ENCODE measurements at regions not wholly inside any gene's neighbourhood (a gene's known extent, or its start where the extent isn't known, plus 50 kb on each side); places are given as distances from the start of the nearest gene placed in this dataset.
A peak's percentile ranks its signal among the peaks of the same experiment; 100 is the strongest.
"Not testable (repeated sequence)": the region's sequence is repeated elsewhere in the genome, so short reads cannot be mapped to it uniquely, and the experiment has no call there.

DNA sequence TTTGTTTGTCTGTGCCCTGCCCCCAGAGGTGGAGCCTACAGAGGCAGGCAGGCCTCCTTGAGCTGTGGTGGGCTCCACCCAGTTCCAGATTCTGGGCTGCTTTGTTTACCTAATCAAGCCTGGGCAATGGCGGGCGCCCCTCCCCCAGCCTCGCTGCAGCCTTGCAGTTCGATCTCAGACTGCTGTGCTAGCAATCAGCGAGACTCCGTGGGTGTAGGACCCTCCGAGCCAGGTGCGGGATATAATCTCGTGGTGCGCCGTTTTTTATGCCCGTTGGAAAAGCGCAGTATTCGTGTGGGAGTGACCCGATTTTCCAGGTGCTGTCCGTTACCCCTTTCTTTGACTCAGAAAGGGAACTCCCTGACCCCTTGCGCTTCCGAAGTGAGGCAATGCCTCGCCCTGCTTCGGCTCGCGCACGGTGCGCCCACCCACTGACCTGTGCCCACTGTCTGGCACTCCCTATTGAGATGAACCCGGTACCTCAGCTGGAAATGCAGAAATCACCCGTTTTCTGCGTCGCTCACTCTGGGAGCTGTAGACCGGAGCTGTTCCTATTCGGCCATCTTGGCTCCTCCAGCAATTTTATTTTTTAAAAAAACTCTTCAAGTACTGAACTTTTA is 958.5 kb upstream of the SEMA6A start:
- in situ Hi-C loops (cut with HindIII; ENCODE audit: low pct_ligation_motif_present, low pct_unique_long_range_greater_than_20kb, low sequenced_read_pairs); DNase-seq: not testable (repeated sequence)

DNA sequence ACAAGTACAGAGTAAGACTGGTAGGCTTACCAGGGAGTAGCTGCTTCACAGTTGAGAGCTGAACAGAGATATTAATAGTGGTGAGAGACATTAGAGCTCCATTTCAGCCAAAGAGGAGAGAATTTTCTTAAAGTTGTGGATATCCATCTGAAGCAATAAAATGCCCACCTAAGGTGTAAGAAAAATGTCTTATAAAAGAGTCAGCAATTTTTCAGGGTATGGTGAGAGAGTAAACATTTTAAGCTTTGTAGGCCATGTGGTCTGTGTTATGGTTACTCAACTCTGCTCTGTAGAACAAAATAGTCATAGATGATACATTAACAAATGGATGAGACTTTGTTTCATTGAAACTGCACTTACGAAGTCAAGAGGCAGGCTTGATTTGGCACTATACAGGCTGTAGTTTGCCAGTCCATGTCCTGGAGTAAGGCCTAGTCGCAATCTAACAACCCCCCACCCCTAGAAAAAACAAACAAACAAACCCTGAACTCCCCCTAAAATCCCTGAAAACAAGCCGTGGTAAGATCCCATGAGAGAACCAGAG is 945.4 kb upstream of the SEMA6A start:
- in situ Hi-C loops (cut with HindIII; ENCODE audit: low pct_ligation_motif_present, low pct_unique_long_range_greater_than_20kb, low sequenced_read_pairs) = no loop called here
- no peak for DNase-seq

DNA sequence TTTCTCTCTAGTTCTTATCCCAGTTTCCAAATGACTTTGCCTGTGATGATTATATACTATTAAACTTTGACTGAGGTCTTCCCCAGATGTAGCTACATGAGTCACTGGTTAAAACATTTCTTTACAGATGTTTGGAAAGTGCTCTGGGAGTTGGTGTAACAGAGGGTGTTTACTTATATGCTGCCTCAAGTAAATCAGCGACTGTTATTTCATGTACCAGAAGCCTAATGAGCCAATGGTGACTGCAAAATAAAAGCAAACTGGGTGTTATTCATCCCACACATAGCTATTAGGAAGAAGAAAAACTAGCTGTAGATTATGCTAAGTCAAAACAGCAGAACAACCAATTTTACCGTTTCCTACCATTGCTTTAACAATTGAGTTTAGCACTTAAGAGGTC is 929.7 kb upstream of the SEMA6A start:
- no peak for DNase-seq
- in situ Hi-C loops (cut with HindIII; ENCODE audit: low pct_ligation_motif_present, low pct_unique_long_range_greater_than_20kb, low sequenced_read_pairs) = no loop called here

DNA sequence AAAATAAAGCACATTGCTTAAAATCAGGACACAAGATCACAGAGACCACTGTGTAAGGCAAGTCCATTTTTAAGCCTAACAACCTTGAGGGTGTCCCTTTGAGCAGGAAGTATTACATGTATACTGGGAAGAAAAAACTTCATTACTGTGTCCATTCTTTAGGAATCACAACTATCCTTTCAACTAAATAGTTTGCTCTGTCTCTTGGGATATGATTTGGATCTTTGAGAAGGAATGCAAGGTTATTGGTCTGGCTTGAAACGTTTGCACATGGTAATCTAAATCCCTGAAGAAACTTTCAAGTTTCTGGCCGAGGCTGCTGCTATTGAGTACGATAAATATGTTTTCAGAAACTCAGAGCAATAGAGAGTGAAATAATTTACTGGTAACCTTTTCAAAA is 923.0 kb upstream of the SEMA6A start:
- in situ Hi-C loops (cut with HindIII; ENCODE audit: low pct_ligation_motif_present, low pct_unique_long_range_greater_than_20kb, low sequenced_read_pairs) = no loop called here
- no peak for DNase-seq

DNA sequence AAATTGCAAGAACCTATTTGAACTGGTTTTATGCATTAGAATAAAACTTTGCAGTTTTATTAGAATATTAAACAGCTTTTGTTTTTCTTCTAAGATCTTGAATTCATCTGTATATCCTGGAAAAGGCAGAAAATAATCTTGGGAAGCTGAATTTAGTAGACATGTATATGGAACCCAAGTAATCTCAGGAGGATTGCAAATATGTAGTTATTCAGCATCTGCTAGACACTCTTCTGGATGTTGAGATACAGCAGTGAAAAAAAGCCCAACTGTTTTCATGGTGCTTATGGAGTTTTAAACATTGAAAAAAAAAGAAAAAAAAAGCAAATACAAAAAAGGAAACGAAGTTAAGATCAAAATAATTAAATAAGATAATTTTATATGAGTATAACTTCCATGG is 922.2 kb upstream of the SEMA6A start:
- DNase-seq = no peak
- in situ Hi-C loops (cut with HindIII; ENCODE audit: low pct_ligation_motif_present, low pct_unique_long_range_greater_than_20kb, low sequenced_read_pairs) = no loop called here

DNA sequence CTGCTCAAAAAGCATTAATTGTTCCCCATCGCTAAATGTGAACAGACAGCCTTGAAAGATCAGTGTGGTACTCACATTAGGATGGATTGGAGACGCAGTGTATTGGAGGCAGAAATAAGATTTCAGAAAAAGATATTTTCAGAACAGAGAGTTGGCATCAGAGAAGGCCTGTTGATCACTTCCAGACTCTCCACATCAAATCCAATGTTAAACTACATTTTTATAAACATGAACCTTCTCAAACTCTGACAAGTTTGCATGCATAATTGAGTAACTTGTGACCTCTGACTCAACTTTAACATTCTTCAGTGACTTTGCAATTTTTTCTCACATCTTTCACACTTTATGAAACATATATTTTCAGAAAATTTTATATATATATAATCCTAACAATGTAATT is 919.6 kb upstream of the SEMA6A start:
- in situ Hi-C loops (cut with HindIII; ENCODE audit: low pct_ligation_motif_present, low pct_unique_long_range_greater_than_20kb, low sequenced_read_pairs) = no loop called here
- DNase-seq = no peak

DNA sequence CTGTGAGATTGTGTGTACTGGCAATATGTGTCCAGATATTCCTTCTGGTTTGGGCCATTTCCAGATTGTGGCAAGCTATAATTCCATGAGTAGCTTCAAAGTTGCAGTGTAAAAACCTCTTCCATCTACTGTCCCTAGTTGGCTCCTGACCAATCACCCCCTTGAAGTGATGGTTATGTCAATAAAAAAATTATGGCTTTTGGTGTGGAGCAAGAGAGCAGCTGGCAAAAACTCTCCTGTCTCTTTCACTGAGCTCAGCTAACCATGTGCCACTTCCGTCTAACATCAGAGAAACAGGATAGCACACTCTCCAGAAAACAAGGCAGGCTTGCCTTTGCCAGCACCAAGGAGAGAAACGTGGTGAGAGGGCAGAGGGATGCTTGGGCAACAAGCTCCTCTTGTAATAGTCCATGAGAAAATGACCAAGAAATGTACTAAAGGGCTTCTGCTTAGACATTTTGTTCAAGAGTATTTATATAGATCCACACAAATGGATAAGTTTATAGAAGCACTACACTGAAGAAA is 914.4 kb upstream of the SEMA6A start:
- in situ Hi-C loops (cut with HindIII; ENCODE audit: low pct_ligation_motif_present, low pct_unique_long_range_greater_than_20kb, low sequenced_read_pairs) = no loop called here
- DNase-seq = no peak

DNA sequence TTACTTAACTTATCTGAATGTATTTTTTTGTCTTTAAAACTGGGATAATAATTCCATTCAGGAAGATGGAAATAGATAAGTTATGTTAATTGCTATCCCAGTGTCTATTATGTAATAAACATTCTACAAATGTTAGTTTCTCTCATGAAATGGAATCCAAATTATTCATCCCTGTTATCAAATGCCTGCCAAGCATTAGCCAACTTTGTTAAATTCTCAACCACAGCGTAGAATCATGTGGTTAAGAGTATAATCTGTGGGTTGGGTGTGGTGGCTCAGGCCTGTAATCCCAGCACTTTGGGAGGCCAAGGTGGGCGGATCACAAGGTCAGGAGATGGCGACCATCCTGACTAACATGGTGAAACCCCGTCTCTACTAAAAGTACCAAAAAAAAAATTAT is 912.9 kb upstream of the SEMA6A start:
- in situ Hi-C loops (cut with HindIII; ENCODE audit: low pct_ligation_motif_present, low pct_unique_long_range_greater_than_20kb, low sequenced_read_pairs) = no loop called here

DNA sequence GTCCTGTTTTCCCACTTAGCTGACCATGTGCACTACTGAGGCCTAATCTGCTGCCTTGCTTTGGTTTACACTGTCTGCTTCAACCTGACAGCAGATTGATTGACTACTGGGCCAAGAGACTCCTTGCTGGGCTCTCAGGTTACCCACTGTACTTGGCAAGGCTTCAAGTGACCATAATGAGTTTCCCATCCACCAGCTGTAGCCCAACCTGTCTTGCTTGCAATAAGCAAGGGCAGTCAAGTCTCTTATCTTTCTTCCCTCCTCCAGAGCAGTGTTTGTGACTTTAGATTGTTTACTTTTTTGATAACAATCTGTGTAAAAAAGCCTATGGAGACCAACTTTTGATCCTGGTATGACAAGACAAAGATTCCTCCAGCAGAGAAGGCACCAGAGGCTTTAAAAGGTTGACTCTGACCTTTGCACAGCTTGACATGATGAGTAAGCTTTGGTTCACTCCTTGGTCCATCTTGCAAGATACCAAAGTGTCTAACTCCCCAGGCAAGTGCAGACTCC is 912.3 kb upstream of the SEMA6A start:
- no peak for DNase-seq
- in situ Hi-C loops (cut with HindIII; ENCODE audit: low pct_ligation_motif_present, low pct_unique_long_range_greater_than_20kb, low sequenced_read_pairs) = no loop called here

More for the DNA sequence above, 912.9 kb upstream of the SEMA6A start:
- no peak for DNase-seq

DNA sequence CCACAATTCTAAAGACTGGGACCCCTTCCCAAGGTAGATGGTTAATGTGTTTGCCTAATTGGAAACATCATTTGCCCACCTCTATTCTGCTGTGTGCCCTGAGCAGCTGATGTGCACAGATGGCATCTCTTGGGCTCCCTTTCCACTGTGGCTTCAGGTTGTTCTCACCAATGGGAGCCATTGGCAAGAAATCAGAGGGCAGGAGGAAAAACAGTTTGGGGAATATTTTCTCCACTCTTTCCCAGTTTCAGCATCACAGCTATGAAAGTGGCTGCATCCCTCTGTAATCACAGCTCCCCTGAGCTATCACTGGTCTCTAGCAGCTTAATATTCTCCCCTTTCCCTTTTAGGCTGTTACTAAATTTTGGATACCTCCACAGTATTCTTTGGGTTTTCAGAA is 911.6 kb upstream of the SEMA6A start:
- in situ Hi-C loops (cut with HindIII; ENCODE audit: low pct_ligation_motif_present, low pct_unique_long_range_greater_than_20kb, low sequenced_read_pairs) = no loop called here
- DNase-seq = no peak

DNA sequence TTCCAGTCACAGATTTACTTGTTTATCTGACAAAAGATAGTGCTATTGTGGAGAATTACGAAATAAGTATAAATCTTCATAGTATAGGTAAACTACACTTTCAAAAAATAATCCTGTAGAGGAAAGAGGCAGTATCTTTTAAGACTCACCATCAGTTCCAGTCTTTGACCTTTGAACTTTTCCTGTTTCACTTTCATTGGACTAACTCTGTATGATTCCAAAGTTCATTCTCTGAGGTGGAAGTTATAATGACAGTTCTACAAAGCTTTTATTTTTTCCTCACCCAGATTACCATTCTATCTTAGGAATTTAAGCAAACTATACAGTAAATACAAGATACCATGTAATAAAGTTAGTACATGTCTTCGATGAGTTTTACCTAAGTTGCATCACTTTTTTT is 901.3 kb upstream of the SEMA6A start:
- DNase-seq = no peak
- in situ Hi-C loops (cut with HindIII; ENCODE audit: low pct_ligation_motif_present, low pct_unique_long_range_greater_than_20kb, low sequenced_read_pairs) = no loop called here

DNA sequence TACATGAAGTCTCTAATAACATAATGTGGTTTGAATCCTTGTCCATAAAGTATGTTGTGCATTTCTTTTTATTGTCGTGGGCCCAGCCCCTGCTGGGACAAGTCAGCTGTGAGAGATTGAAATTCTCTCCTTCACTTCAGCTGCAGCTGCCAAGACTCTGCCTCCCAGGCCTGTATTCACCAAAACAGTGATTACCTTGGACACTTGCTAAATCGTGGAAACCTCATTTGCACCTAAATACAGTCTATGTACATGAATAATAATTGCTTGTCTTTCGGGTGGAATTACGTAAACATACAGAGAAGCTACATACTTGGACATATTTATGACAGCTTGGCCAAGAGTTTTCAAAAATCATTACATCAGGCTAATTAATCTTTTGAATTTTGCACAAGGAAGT is 898.5 kb upstream of the SEMA6A start:
- in situ Hi-C loops (cut with HindIII; ENCODE audit: low pct_ligation_motif_present, low pct_unique_long_range_greater_than_20kb, low sequenced_read_pairs) = no loop called here
- DNase-seq = no peak

DNA sequence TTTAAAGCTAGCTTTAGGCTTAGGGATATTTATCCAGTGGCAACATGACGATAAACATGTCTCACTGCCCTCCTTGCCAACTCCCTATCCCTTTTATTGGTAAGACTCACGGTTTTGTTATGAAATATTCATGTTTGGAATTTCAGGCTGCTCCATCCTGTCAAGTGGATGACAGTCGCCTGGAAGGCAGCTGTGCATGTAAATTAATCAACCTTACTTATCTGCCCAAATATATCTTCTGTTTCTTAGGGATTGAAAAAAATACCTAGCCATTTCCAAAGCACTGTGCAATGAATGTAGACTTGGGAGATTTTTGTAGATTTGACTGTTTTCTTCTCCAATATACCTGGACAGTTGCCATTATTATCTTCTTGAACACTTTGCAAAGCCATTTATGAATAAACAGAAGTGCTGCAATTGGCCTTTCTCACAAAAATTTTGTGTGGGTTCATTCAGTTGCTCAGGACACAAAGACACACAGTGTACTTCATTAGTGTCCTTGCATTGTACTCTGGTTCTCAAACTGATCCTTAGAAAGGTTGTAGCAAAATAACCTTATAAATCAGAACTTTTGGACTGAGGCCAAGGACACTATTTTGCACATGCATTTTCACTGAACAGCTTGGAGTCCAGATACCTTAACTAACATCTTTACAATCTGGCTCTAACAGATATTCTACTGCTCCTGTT is 889.4 kb upstream of the SEMA6A start:
- in situ Hi-C loops (cut with HindIII; ENCODE audit: low pct_ligation_motif_present, low pct_unique_long_range_greater_than_20kb, low sequenced_read_pairs) = no loop called here

DNA sequence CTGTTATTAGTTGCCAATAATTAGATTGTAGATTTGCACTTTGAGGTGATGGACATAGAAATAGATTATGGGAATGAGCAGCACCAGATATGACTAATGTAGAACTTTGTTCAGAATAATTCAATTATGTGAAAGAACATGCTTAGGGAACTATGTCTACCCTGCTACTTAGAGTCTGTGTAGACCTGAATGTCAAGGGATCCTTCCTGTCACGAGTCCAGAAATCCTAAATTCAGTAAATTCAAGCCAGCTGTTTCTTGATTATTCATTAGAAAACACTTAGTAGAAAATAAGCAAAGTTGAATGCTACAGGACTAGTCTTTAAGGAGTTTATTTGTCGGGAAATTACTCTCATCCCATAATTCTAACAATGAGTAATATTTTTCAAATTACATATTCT is 887.3 kb upstream of the SEMA6A start:
- in situ Hi-C loops (cut with HindIII; ENCODE audit: low pct_ligation_motif_present, low pct_unique_long_range_greater_than_20kb, low sequenced_read_pairs) = no loop called here
- DNase-seq = no peak

More for the DNA sequence above, 889.4 kb upstream of the SEMA6A start:
- no peak for DNase-seq

DNA sequence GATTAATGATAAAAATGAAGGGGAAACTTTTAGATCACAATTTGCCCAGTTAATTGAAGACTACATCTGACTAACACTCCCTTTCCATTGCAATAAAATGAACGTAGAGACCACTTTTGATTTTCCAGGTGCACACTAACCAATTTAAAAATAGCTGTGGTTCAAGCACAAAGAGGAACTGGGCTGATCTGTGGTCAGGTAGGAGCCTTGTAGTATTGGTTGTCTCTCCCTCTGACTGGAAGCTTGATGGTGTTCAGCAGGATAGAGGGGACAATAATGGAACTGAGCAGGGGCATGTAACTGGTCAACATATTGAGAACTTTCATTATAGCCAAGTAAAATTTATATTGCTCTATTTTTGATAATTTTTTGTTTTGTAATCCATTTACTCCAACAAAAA is 886.8 kb upstream of the SEMA6A start:
- in situ Hi-C loops (cut with HindIII; ENCODE audit: low pct_ligation_motif_present, low pct_unique_long_range_greater_than_20kb, low sequenced_read_pairs) = no loop called here
- DNase-seq = no peak

DNA sequence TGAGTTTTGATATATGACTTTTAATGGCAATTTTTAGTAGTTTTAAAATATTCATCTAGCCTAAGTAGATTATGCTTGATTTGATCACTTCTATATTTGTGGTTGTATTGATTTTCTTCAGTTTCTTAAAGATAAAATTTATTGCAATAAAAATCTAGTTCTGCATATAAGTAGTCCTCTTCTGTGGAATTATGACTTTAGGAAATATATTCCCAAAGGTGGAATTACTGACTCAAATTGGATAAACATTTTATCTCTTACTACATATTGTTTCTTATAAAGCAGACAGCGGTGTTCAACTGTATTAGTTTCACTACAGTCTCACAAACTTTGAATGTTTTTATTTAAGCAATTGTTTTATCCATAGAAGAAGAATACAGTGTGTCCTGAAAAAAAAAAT is 883.0 kb upstream of the SEMA6A start:
- in situ Hi-C loops (cut with HindIII; ENCODE audit: low pct_ligation_motif_present, low pct_unique_long_range_greater_than_20kb, low sequenced_read_pairs) = no loop called here
- DNase-seq = no peak

DNA sequence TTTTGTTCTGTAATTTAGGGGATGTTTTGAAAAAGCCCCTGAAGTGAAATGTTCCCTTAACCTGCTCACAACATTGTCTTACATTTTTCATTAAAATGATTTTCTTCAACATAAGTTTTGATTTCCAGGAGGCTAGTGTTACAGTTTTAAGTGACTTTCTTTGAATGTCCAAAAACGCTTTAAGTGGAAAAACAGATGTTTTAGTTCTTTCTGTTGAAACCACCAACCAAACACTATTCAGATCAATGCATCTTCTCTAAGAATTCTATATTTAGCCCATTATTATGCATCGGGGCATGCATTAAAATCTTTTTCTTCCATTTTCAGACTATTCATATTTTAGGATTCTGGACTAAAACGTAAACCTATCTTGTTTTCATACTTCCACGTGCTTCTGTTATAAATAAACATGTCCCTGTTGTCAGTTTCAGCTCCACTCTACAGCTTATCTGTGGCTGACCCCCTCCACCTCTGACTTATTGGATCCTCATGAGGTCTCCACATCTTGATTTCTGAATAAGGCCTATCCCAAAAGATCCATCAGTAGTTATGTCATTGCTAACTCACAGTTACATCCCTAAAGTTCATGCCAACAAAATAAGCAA is 882.3 kb upstream of the SEMA6A start:
- DNase-seq = no peak
- in situ Hi-C loops (cut with HindIII; ENCODE audit: low pct_ligation_motif_present, low pct_unique_long_range_greater_than_20kb, low sequenced_read_pairs) = no loop called here

DNA sequence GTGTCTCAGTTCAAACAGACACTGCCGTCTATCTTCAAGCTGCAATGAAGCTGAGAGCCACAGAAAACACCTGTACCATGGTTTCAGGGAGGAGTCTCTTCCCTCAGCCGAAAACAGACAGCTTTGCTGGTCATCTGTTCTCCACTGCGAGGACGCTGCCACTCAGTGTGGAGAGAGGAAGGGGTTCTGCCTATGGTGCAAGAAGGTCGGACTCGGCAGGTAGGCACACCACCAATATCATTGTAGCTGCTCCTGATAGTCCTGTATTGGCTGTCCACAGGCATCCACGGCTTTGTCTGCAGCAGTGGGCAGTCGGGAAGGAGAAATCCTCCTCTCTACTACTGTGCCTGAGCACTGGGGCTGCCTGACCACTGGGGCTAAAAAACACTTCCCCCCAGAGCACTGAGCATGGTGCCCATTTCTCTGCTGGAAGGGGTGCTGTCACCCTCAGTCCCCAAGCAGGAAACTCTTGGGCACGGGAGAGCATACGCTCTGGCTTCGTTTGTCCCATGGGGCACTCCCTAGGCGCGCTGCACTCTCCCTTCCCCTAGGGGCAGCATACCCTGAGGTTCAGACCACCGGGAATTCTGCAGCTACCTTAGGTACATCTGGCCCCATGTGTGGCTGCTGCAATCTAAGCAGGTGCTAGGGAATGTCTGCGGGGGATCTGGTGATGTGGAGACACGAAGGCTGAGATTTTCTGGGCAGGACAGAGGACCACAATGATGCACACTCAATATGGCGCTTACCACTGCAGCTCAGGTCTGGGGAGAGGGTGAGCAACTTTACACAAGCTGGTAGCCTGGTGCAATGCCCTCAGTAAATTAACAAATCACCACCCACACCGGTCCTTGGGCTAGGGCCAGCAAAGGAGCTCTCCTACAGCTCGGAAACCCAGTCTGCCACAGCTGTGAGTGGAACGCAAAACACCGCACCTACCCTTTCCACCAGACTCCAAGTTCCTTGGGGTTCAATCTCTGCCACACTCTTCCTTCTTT is 880.9 kb upstream of the SEMA6A start:
- DNase-seq = peak; percentile 8
- in situ Hi-C loops (cut with HindIII; ENCODE audit: low pct_ligation_motif_present, low pct_unique_long_range_greater_than_20kb, low sequenced_read_pairs) = no loop called here
